Astrocyte (in vitro differentiated cells and primary cell): ENCODE measurements at regions not wholly inside any gene's neighbourhood (a gene's known extent, or its start where the extent isn't known, plus 50 kb on each side); places are given as distances from the start of the nearest gene placed in this dataset.

Experiments
- CTCF ChIP-seq: IDR thresholded peaks from 2 replicates; pipeline ENCODE4 v1.5.1; 2011; ENCODE audit warnings: low read depth, mild to moderate bottlenecking, inconsistent platforms, low read length, moderate library complexity; ENCODE audit not compliant: insufficient read depth
- EZH2 ChIP-seq: IDR thresholded peaks from 2 replicates; pipeline ENCODE4 v1.6.1; 2012; ENCODE audit warnings: mild to moderate bottlenecking, low read length, inconsistent platforms; ENCODE audit not compliant: insufficient read depth

GRCh38 chr3:116561529-116561928, 116.2 kb upstream of the LSAMP start:
- TF ChIP-seq CTCF (no peak), EZH2 (no peak)
